ENCODE measurements at regions not wholly inside any gene's neighbourhood (a gene's known extent, or its start where the extent isn't known, plus 50 kb on each side); places are given as distances from the start of the nearest gene placed in this dataset.

- 73 to 84% (median 80%) methylated on average over 4 to 5 of the region's 5 CpGs for WGBS, 4 donors
- no peak overlapping the region for H3K4me3 ChIP-seq
- H3K36me3 ChIP-seq (replicated peaks in 1 of 2): no peaks in the 10 kb centered on the region
- TF ChIP-seq POLR2A (IDR thresholded peaks at IDR 0.05) (no peak), CTCF (IDR thresholded peaks at IDR 0.05) (no peak)
- H3K4me1 ChIP-seq (replicated peaks in 1 of 2): no peaks in the 10 kb centered on the region
- no peaks in the 10 kb centered on the region for H3K27me3 ChIP-seq
- no peak for DNase-seq
- intact Hi-C loops (cut with DNase I): no loop called here
- H3K27ac ChIP-seq: no peak overlapping the region
- no peaks in the 10 kb centered on the region for H3K9me3 ChIP-seq (replicated peaks in 1 of 3)
Measured at GRCh38 chr7:32224276-32224675, 154.1 kb upstream of the PDE1C start.

DNA sequence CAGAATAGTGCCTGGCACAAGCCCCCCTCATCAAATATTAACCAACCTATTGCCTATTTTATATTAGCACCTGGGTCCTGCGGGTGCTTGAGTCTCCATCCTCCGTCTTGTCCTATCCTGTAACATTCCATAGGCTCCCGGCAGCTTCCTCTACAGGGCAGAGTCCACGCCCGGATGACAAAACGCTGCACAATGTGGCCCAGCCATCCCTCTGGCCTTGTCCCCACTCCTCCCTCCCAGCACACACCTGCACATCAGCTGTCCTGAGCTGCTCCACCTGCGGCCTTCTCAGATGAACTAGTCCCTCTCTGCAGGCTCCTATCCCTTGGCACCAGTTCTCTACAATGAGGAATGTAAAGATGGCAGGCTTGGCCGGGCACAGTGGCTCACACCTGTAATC lies 153.5 kb upstream of the PDE1C start:
- H3K27ac ChIP-seq: no peak overlapping the region
- H3K4me1 ChIP-seq (replicated peaks in 1 of 2): no peaks in the 10 kb centered on the region
- 78 to 88% (median 84%) methylated on average over 8 of the region's 8 CpGs for WGBS, 4 donors
- H3K36me3 ChIP-seq (replicated peaks in 1 of 2): no peaks in the 10 kb centered on the region
- no peak for TF ChIP-seq CTCF (IDR thresholded peaks at IDR 0.05)
- TF ChIP-seq POLR2A (IDR thresholded peaks at IDR 0.05): no peak
- no peaks in the 10 kb centered on the region for H3K9me3 ChIP-seq (replicated peaks in 1 of 3)
- intact Hi-C loops (cut with DNase I): no loop called here
- no peak overlapping the region for H3K4me3 ChIP-seq
- no peak for DNase-seq
- H3K27me3 ChIP-seq: no peaks in the 10 kb centered on the region

GRCh38 chr7:32223071-32223650 lies 153.0 kb upstream of the PDE1C start:
- Histone ChIP-seq H3K4me3 (no peak overlapping the region), H3K27me3 (no peaks in the 10 kb centered on the region), H3K4me1 (replicated peaks in 1 of 2) (no peaks in the 10 kb centered on the region), H3K36me3 (replicated peaks in 1 of 2) (no peaks in the 10 kb centered on the region), H3K27ac (no peak overlapping the region), H3K9me3 (replicated peaks in 1 of 3) (no peaks in the 10 kb centered on the region)
- intact Hi-C loops (cut with DNase I): no loop called here
- TF ChIP-seq POLR2A (IDR thresholded peaks at IDR 0.05): no peak
- no peak for TF ChIP-seq CTCF (IDR thresholded peaks at IDR 0.05)
- DNase-seq: no peak
- 76 to 90% (median 82%) methylated on average over 6 of the region's 6 CpGs for WGBS, 4 donors

- H3K9me3 ChIP-seq (replicated peaks in 1 of 3): no peaks in the 10 kb centered on the region
- no peak overlapping the region for H3K27ac ChIP-seq
- TF ChIP-seq POLR2A (IDR thresholded peaks at IDR 0.05): no peak
- no peak for TF ChIP-seq CTCF (IDR thresholded peaks at IDR 0.05)
- H3K4me1 ChIP-seq (replicated peaks in 1 of 2): no peaks in the 10 kb centered on the region
- H3K27me3 ChIP-seq: no peaks in the 10 kb centered on the region
- no peak overlapping the region for H3K4me3 ChIP-seq
- DNase-seq: no peak
- WGBS, 4 donors: 45 to 66% (median 48%) methylated on average over 4 of the region's 4 CpGs
- intact Hi-C loops (cut with DNase I): no loop called here
- no peaks in the 10 kb centered on the region for H3K36me3 ChIP-seq (replicated peaks in 1 of 2)
Measured at GRCh38 chr7:32222251-32222900, 152.2 kb upstream of the PDE1C start.
